ENCODE measurements at regions not wholly inside any gene's neighbourhood (a gene's known extent, or its start where the extent isn't known, plus 50 kb on each side); places are given as distances from the start of the nearest gene placed in this dataset.

DNA sequence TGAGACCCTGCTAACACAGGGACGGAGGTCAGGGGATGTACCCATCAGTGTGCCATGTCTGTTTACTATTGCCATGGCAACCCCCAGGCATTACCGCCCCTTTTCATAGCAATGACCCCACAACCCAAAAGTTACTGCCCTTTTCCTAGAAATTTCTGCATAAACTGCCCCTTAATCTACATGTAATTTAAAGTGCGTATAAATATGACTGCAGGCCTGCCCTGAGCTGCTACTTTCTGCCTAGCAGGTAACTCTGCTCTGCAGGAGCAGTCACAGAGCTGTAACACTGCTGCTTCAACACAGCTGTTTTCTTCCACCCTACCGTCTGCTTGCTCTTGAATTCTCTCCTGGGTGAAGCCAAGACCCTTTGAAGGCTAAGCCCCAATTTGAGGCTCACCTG, 57.1 kb upstream of the RPS6KA2 start:
- Mint-ChIP-seq H3K36me3 (no peaks in the 10 kb centered on the region), H3K9me3 (no peaks in the 10 kb centered on the region), H3K4me1 (peaks cover 45% of the 10 kb centered on the region), H3K27me3 (ENCODE audit: insufficient read depth, low read depth) (peaks cover 6% of the 10 kb centered on the region), H3K4me3 (no peak overlapping the region), H3K27ac (peak overlapping the region; percentile 33)
- Histone ChIP-seq H3K9me3 (ENCODE audit: low read depth) (no peaks in the 10 kb centered on the region), H3K4me3 (no peak overlapping the region), H3F3A (ENCODE audit: low read depth) (no peaks in the 10 kb centered on the region), H4K20me1 (ENCODE audit: low read depth) (no peaks in the 10 kb centered on the region), H3K9ac (no peak overlapping the region), H2AFZ (replicated peaks) (no peak overlapping the region), H3K4me1 (peaks cover 20% of the 10 kb centered on the region), H3K4me2 (no peak overlapping the region), H3K36me3 (no peaks in the 10 kb centered on the region), H3K27ac (no peak overlapping the region), H3K27me3 (no peaks in the 10 kb centered on the region), H3K79me2 (ENCODE audit: low read depth) (no peaks in the 10 kb centered on the region)
- TF ChIP-seq EZH2phosphoT487 (IDR thresholded peaks at IDR 0.05): no peak
- TF ChIP-seq, protein P1, sequence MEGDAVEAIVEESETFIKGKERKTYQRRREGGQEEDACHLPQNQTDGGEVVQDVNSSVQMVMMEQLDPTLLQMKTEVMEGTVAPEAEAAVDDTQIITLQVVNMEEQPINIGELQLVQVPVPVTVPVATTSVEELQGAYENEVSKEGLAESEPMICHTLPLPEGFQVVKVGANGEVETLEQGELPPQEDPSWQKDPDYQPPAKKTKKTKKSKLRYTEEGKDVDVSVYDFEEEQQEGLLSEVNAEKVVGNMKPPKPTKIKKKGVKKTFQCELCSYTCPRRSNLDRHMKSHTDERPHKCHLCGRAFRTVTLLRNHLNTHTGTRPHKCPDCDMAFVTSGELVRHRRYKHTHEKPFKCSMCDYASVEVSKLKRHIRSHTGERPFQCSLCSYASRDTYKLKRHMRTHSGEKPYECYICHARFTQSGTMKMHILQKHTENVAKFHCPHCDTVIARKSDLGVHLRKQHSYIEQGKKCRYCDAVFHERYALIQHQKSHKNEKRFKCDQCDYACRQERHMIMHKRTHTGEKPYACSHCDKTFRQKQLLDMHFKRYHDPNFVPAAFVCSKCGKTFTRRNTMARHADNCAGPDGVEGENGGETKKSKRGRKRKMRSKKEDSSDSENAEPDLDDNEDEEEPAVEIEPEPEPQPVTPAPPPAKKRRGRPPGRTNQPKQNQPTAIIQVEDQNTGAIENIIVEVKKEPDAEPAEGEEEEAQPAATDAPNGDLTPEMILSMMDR (IDR thresholded peaks at IDR 0.05): no peak
- no peak for DNase-seq (ENCODE audit: low spot score)

DNA sequence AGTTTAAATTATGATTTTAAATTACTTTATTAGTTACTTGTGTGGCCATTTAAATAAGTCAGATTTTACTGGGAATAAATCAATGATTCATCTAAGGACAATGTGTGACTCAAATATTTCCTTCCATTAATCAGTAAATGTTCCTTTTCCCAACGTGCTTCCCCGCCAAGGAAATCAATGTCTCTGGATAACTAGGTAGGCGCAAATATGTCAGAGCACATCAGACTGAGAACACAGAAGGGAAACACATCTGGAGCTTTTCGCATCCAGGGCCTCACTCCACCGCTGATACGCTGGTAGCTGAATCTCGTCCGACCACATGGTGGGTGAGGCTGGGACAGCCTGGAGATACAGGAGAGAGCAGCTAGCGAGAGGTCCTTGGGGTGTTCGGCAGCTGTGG, 56.4 kb upstream of the RPS6KA2 start:
- no peak overlapping the region for H2AFZ ChIP-seq (replicated peaks)
- TF ChIP-seq, protein P1 (IDR thresholded peaks at IDR 0.05): no peak
- TF ChIP-seq EZH2phosphoT487 (IDR thresholded peaks at IDR 0.05) (no peak), EZH2 (IDR thresholded peaks at IDR 0.05) (no peak)
- Mint-ChIP-seq H3K4me1 (peaks cover 42% of the 10 kb centered on the region), H3K36me3 (no peaks in the 10 kb centered on the region), H3K9me3 (peaks cover 4% of the 10 kb centered on the region), H3K4me3 (no peak overlapping the region), H3K27ac (no peak overlapping the region), H3K27me3 (ENCODE audit: insufficient read depth, low read depth) (peaks cover 3% of the 10 kb centered on the region)
- H3K27me3 ChIP-seq: no peaks in the 10 kb centered on the region
- H3K9ac ChIP-seq: no peak overlapping the region
- H3K4me1 ChIP-seq: peaks cover 13% of the 10 kb centered on the region
- H3K4me3 ChIP-seq: no peak overlapping the region
- no peaks in the 10 kb centered on the region for H3K9me3 ChIP-seq (ENCODE audit: low read depth)
- H3F3A ChIP-seq (ENCODE audit: low read depth): no peaks in the 10 kb centered on the region
- H3K27ac ChIP-seq: no peak overlapping the region
- no peak for DNase-seq (ENCODE audit: low spot score)
- no peaks in the 10 kb centered on the region for H3K36me3 ChIP-seq
- no peaks in the 10 kb centered on the region for H3K79me2 ChIP-seq (ENCODE audit: low read depth)
- no peak overlapping the region for H3K4me2 ChIP-seq
- H4K20me1 ChIP-seq (ENCODE audit: low read depth): no peaks in the 10 kb centered on the region

DNA sequence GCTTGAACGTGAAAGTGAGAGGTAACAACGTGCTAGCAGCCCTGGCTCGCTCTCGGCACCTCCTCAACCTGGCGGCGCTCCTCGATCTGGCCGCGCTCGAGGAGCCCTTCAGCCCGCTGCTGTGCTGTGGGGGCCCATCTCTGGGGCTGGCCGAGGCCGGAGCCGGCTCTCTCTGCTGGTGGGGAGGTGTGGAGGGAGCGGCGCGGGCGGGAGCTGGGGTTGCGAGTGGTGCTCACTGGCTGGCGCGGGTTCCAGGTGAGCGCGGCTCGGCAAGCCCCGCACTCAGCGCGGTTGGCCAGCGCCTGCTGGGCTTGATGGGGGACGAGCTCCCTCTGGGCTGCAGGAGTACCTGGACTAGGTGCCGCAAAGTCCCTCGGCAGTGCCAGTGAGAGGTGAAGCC, 52.5 kb upstream of the RPS6KA2 start:
- Histone ChIP-seq H3F3A (ENCODE audit: low read depth) (no peaks in the 10 kb centered on the region), H3K4me3 (no peak overlapping the region), H4K20me1 (ENCODE audit: low read depth) (no peaks in the 10 kb centered on the region), H3K27ac (no peak overlapping the region), H3K27me3 (no peaks in the 10 kb centered on the region), H3K79me2 (ENCODE audit: low read depth) (no peaks in the 10 kb centered on the region), H3K4me1 (no peaks in the 10 kb centered on the region), H3K9ac (no peak overlapping the region), H3K4me2 (no peak overlapping the region), H3K36me3 (no peaks in the 10 kb centered on the region), H2AFZ (replicated peaks) (no peak overlapping the region), H3K9me3 (ENCODE audit: low read depth) (no peaks in the 10 kb centered on the region)
- H3K4me1 Mint-ChIP-seq: peaks cover 21% of the 10 kb centered on the region
- DNase-seq (ENCODE audit: low spot score): no peak
- peaks cover 2% of the 10 kb centered on the region for H3K27me3 Mint-ChIP-seq (ENCODE audit: insufficient read depth, low read depth)
- H3K36me3 Mint-ChIP-seq: peaks cover 2% of the 10 kb centered on the region
- H3K4me3 Mint-ChIP-seq: no peak overlapping the region
- H3K27ac Mint-ChIP-seq: no peak overlapping the region
- peaks cover 8% of the 10 kb centered on the region for H3K9me3 Mint-ChIP-seq
- TF ChIP-seq EZH2phosphoT487 (IDR thresholded peaks at IDR 0.05): no peak
- TF ChIP-seq, protein P1 (IDR thresholded peaks at IDR 0.05): no peak
- no peak for TF ChIP-seq EZH2 (IDR thresholded peaks at IDR 0.05)

DNA sequence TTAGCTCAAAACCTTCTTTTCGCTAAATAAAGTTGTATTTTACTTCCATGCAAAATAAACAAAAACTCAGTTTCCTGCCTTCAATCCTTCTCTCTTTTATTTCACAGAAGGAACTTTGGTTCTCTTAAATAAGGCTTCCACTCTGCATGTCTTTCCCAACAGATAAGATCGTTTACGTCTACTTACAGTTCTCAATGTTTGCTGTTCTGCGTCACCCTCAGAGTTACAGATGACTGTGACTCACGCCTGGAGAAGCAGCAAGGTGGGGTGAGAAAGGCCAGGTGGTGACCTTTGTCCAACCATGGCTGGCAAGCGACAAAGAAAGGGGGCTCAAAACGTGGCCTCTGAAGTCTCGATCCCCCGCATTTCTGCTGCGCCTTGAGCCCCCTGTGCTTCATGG, 51.4 kb upstream of the RPS6KA2 start:
- no peaks in the 10 kb centered on the region for H3K36me3 ChIP-seq
- H3K27me3 Mint-ChIP-seq (ENCODE audit: insufficient read depth, low read depth): peaks cover 4% of the 10 kb centered on the region

More for the DNA sequence above, 51.4 kb upstream of the RPS6KA2 start:
- H3K4me2 ChIP-seq: no peak overlapping the region
- H4K20me1 ChIP-seq (ENCODE audit: low read depth): no peaks in the 10 kb centered on the region
- Mint-ChIP-seq H3K4me1 (peaks cover 22% of the 10 kb centered on the region), H3K9me3 (peaks cover 8% of the 10 kb centered on the region), H3K27ac (no peak overlapping the region), H3K4me3 (no peak overlapping the region), H3K36me3 (peaks cover 2% of the 10 kb centered on the region)
- no peak overlapping the region for H3K4me3 ChIP-seq
- no peak overlapping the region for H3K27ac ChIP-seq
- no peaks in the 10 kb centered on the region for H3K27me3 ChIP-seq
- no peaks in the 10 kb centered on the region for H3K4me1 ChIP-seq
- TF ChIP-seq EZH2 (IDR thresholded peaks at IDR 0.05) (no peak), EZH2phosphoT487 (IDR thresholded peaks at IDR 0.05) (no peak)
- TF ChIP-seq, protein P1 (IDR thresholded peaks at IDR 0.05): no peak
- H3K9me3 ChIP-seq (ENCODE audit: low read depth): no peaks in the 10 kb centered on the region
- DNase-seq (ENCODE audit: low spot score): no peak
- H2AFZ ChIP-seq (replicated peaks): no peak overlapping the region
- H3K9ac ChIP-seq: no peak overlapping the region
- no peaks in the 10 kb centered on the region for H3F3A ChIP-seq (ENCODE audit: low read depth)
- H3K79me2 ChIP-seq (ENCODE audit: low read depth): no peaks in the 10 kb centered on the region

All from neural progenitor cell (in vitro differentiated cells).